Transverse colon (tissue), 4 donors: ENCODE measurements at regions not wholly inside any gene's neighbourhood (a gene's known extent, or its start where the extent isn't known, plus 50 kb on each side); places are given as distances from the start of the nearest gene placed in this dataset.

Source experiments
- DNase-seq: peaks from one replicate; pipeline ENCODE4 v3.0.0-alpha.2; 2019
- H3K27ac ChIP-seq, 4 donors: fragments of 200-600 bp; sonication (generic); 2 replicates each; pipeline ENCODE4 v1.5.1; 2016 to 2018; ENCODE audit warnings: inconsistent platforms in 4 of 4
- H3K27me3 ChIP-seq: fragments of 200-600 bp; sonication (generic); 2 replicates; pipeline ENCODE4 v1.5.1; 2017; ENCODE audit warnings: inconsistent platforms
- H3K36me3 ChIP-seq, 4 donors: fragments of 200-600 bp; sonication (generic); 2 replicates each; pipeline ENCODE4 v1.5.1; 2017 to 2019; ENCODE audit warnings: inconsistent platforms in 4 of 4
- H3K4me1 ChIP-seq, 4 donors: fragments of 200-600 bp; sonication (generic); 2 replicates each; pipeline ENCODE4 v1.5.1; 2017 to 2020; ENCODE audit warnings: inconsistent platforms in 4 of 4
- H3K4me3 ChIP-seq, 4 donors: fragments of 200-600 bp; sonication (generic); 1 replicate in 1 of 4; 2 replicates in 3 of 4; pipeline versions ENCODE4 v1.5.1 to v1.6.1; 2017 to 2019; ENCODE audit warnings: inconsistent platforms in 4 of 4
- H3K9me3 ChIP-seq, 2 donors: fragments of 200-600 bp; sonication (generic); 2 replicates each; pipeline ENCODE4 v1.5.1; 2017 to 2019; ENCODE audit warnings: inconsistent platforms in 2 of 2
- CTCF ChIP-seq, 5 experiments: fragments of 200-600 bp in 3 of 5; fragments of 450-650 bp in 2 of 5; sonication (generic) in 3 of 5; IDR thresholded peaks; 1 replicate in 2 of 5; 2 replicates in 3 of 5; pipeline ENCODE4 v1.5.1; 2016 to 2017; ENCODE audit warnings: antibody characterized with exemption in 5 of 5, inconsistent platforms in 3 of 5, mild to moderate bottlenecking in 2 of 5, moderate library complexity in 1 of 5
- EP300 ChIP-seq: sonication (generic); formaldehyde crosslinking; IDR thresholded peaks from one replicate; pipeline ENCODE4 v1.6.1; 2017; ENCODE audit warnings: antibody characterized with exemption, low read depth
- POLR2A ChIP-seq: fragments of 450-650 bp; IDR thresholded peaks from one replicate; pipeline ENCODE4 v1.6.1; 2016; ENCODE audit warnings: antibody characterized with exemption, mild to moderate bottlenecking, moderate library complexity
- POLR2AphosphoS5 ChIP-seq, 3 donors: sonication (generic); formaldehyde crosslinking; IDR thresholded peaks; one replicate each; pipeline ENCODE4 v1.6.1; 2016; ENCODE audit warnings: antibody characterized with exemption in 3 of 3
- WGBS, 2 donors: methylation state at CpG; one replicate each; pipeline ENCODE4 v1.1.5; 2018; ENCODE audit warnings: low coverage in 1 of 2; 5-methylcytosine and 5-hydroxymethylcytosine counted together
- in situ Hi-C, 4 donors: fragments of 200-750 bp; cut with MboI; loops; one replicate each; pipeline versions ENCODE4 v1.15.0 to v1.15.1; 2017; ENCODE audit warnings: low sequenced_read_pairs in 3 of 4, low pct_ligation_motif_present in 1 of 4, low pct_unique_long_range_greater_than_20kb in 1 of 4
- intact Hi-C: fragments of 100-400 bp; cut with DNase I; formaldehyde crosslinking; loops from one replicate; pipeline ENCODE4 v1.15.1; 2023; ENCODE audit warnings: low total_unique reads

- 68 to 73% methylated on average over 4 to 9 of the region's 9 CpGs for WGBS, 2 donors
- in situ Hi-C loops: loop anchor here in 1 of 4 donors (10.0 kb wide), 1 partner anchor 47 kb away; no protein-coding TSS in a partner anchor
Observed at GRCh38 chr13:24627946-24628345, 52.3 kb upstream of the ATP12A start.

GRCh38 chr13:24629320-24629719 is 50.9 kb upstream of the ATP12A start:
- intact Hi-C loops: no loop called here
- Histone ChIP-seq H3K4me3 (no peak overlapping the region), H3K36me3 (no peaks in the 10 kb centered on the region), H3K4me1 (peaks cover 0 to 43% (median 16%) of the 10 kb centered on the region in 4 donors), H3K27ac (no peak overlapping the region), H3K27me3 (no peaks in the 10 kb centered on the region), H3K9me3 (no peaks in the 10 kb centered on the region)
- WGBS, 2 donors: 80 to 95% methylated on average over 1 to 2 of the region's 2 CpGs
- in situ Hi-C loops: loop anchor here in 1 of 4 donors (10.0 kb wide), 1 partner anchor 45 kb away; no protein-coding TSS in a partner anchor
- TF ChIP-seq POLR2AphosphoS5 (IDR thresholded peaks at IDR 0.05): no peak
- no peak for DNase-seq

More at GRCh38 chr13:24627946-24628345, 52.3 kb upstream of the ATP12A start:
- Histone ChIP-seq H3K27ac (no peak overlapping the region), H3K36me3 (no peaks in the 10 kb centered on the region), H3K9me3 (no peaks in the 10 kb centered on the region), H3K4me3 (no peak overlapping the region), H3K4me1 (peaks cover 0 to 39% (median 16%) of the 10 kb centered on the region in 4 donors), H3K27me3 (no peaks in the 10 kb centered on the region)
- DNase-seq: no peak
- intact Hi-C loops: no loop called here
- TF ChIP-seq POLR2AphosphoS5 (IDR thresholded peaks at IDR 0.05) (no peak), EP300 (no peak), POLR2A (no peak), CTCF (IDR thresholded peaks at IDR 0.05) (no peak)

- H3K36me3 ChIP-seq: no peaks in the 10 kb centered on the region
- 80 to 83% methylated on average over 2 to 6 of the region's 6 CpGs for WGBS, 2 donors
- no peak overlapping the region for H3K27ac ChIP-seq
- in situ Hi-C loops: no loop called here
- no peaks in the 10 kb centered on the region for H3K27me3 ChIP-seq
- TF ChIP-seq POLR2A (no peak), POLR2AphosphoS5 (IDR thresholded peaks at IDR 0.05) (no peak), CTCF (IDR thresholded peaks at IDR 0.05) (no peak), EP300 (no peak)
- H3K4me1 ChIP-seq: peaks cover 0 to 38% (median 16%) of the 10 kb centered on the region in 4 donors
- intact Hi-C loops: no loop called here
- no peaks in the 10 kb centered on the region for H3K9me3 ChIP-seq
- no peak for DNase-seq
- no peak overlapping the region for H3K4me3 ChIP-seq
Observed at GRCh38 chr13:24630121-24630520, 50.1 kb upstream of the ATP12A start.
